ENCODE measurements at regions not wholly inside any gene's neighbourhood (a gene's known extent, or its start where the extent isn't known, plus 50 kb on each side); places are given as distances from the start of the nearest gene placed in this dataset.
"Not testable (repeated sequence)": the region's sequence is repeated elsewhere in the genome, so short reads cannot be mapped to it uniquely, and the experiment has no call there.

- peak; percentile 3 to 17 for DNase-seq (ENCODE audit: extremely low read depth in 1 of 2, low read depth in 1 of 2)
Measured at GRCh38 chr1:222416001-222416791, 131.7 kb downstream of the HHIPL2 start.

GRCh38 chr1:222415441-222415840 lies 132.5 kb downstream of the HHIPL2 start:
- no peak for DNase-seq (ENCODE audit: extremely low read depth in 1 of 2, low read depth in 1 of 2)

- no peak for DNase-seq (ENCODE audit: extremely low read depth in 1 of 2, low read depth in 1 of 2)
Measured at GRCh38 chr1:222413991-222414549, 133.8 kb downstream of the HHIPL2 start.

- DNase-seq (ENCODE audit: extremely low read depth in 1 of 2, low read depth in 1 of 2): no peak
Measured at GRCh38 chr1:222413436-222413835, 134.5 kb downstream of the HHIPL2 start.

GRCh38 chr1:222404710-222405109 lies 143.2 kb downstream of the HHIPL2 start:
- DNase-seq (ENCODE audit: extremely low read depth in 1 of 2, low read depth in 1 of 2): no peak

- no peak for DNase-seq (ENCODE audit: extremely low read depth in 1 of 2, low read depth in 1 of 2)
Measured at GRCh38 chr1:222399197-222399596, 148.7 kb downstream of the HHIPL2 start.

GRCh38 chr1:222394224-222394623 lies 153.7 kb downstream of the HHIPL2 start:
- DNase-seq (ENCODE audit: extremely low read depth in 1 of 2, low read depth in 1 of 2): no peak

GRCh38 chr1:222392556-222392955 lies 155.3 kb downstream of the HHIPL2 start:
- no peak for DNase-seq (ENCODE audit: extremely low read depth in 1 of 2, low read depth in 1 of 2)

- DNase-seq (ENCODE audit: extremely low read depth in 1 of 2, low read depth in 1 of 2): no peak
Measured at GRCh38 chr1:222390181-222390580, 157.7 kb downstream of the HHIPL2 start.

- DNase-seq (ENCODE audit: extremely low read depth in 1 of 2, low read depth in 1 of 2): no peak
Measured at GRCh38 chr1:222387007-222387814, 160.7 kb downstream of the HHIPL2 start.

- DNase-seq (ENCODE audit: extremely low read depth in 1 of 2, low read depth in 1 of 2): no peak
Measured at GRCh38 chr1:222385955-222386354, 161.9 kb downstream of the HHIPL2 start.

- DNase-seq (ENCODE audit: extremely low read depth in 1 of 2, low read depth in 1 of 2): no peak
Measured at GRCh38 chr1:222385262-222385661, 162.6 kb downstream of the HHIPL2 start.

- DNase-seq (ENCODE audit: extremely low read depth in 1 of 2, low read depth in 1 of 2): no peak
Measured at GRCh38 chr1:222384531-222384930, 163.4 kb downstream of the HHIPL2 start.

GRCh38 chr1:222382171-222382570 lies 165.7 kb downstream of the HHIPL2 start:
- no peak for DNase-seq (ENCODE audit: extremely low read depth in 1 of 2, low read depth in 1 of 2)

GRCh38 chr1:222377428-222378088 lies 170.3 kb downstream of the HHIPL2 start:
- DNase-seq (ENCODE audit: extremely low read depth in 1 of 2, low read depth in 1 of 2): no peak

- DNase-seq (ENCODE audit: extremely low read depth in 1 of 2, low read depth in 1 of 2): not testable (repeated sequence)
Measured at GRCh38 chr1:222376791-222377190, 171.1 kb downstream of the HHIPL2 start.

- no peak for DNase-seq (ENCODE audit: extremely low read depth in 1 of 2, low read depth in 1 of 2)
Measured at GRCh38 chr1:222375701-222376100, 172.2 kb downstream of the HHIPL2 start.

GRCh38 chr1:222373831-222374602 lies 173.9 kb downstream of the HHIPL2 start:
- DNase-seq (ENCODE audit: extremely low read depth in 1 of 2, low read depth in 1 of 2): no peak

GRCh38 chr1:222373216-222373615 lies 174.7 kb downstream of the HHIPL2 start:
- DNase-seq (ENCODE audit: extremely low read depth in 1 of 2, low read depth in 1 of 2): no peak

- no peak for DNase-seq (ENCODE audit: extremely low read depth in 1 of 2, low read depth in 1 of 2)
Measured at GRCh38 chr1:222372221-222372620, 175.7 kb downstream of the HHIPL2 start.
